ENCODE measurements at regions not wholly inside any gene's neighbourhood (a gene's known extent, or its start where the extent isn't known, plus 50 kb on each side); places are given as distances from the start of the nearest gene placed in this dataset.

DNA sequence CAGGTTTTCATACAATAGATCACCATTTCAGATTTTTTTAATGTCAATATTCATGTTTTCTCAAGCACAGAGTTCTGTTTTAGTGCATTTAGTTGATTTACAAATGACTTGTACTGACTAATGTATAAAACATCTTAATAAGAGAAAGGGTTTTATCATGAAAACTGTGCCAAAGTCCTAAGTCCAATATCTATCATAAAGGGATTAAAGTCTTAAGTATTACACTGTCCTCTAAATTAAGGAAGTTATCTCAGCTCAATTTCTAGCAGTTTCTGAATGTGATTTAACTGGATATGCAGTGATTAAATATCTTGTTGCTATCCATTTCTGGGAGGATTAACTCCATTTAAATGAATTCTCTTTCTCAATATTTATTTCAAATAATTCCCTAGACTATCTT, 381.1 kb upstream of the CNTN4 start:
- no peak overlapping the region for H3K27ac ChIP-seq (ENCODE audit: low read depth in 1 of 2, low read length in 2 of 2)
- H3K27me3 ChIP-seq (ENCODE audit: control insufficient read depth in 1 of 2, insufficient read depth in 2 of 2, low read length in 2 of 2) = no peaks in the 10 kb centered on the region
- CTCF ChIA-PET = no interaction called here
- TF ChIP-seq, protein P1, sequence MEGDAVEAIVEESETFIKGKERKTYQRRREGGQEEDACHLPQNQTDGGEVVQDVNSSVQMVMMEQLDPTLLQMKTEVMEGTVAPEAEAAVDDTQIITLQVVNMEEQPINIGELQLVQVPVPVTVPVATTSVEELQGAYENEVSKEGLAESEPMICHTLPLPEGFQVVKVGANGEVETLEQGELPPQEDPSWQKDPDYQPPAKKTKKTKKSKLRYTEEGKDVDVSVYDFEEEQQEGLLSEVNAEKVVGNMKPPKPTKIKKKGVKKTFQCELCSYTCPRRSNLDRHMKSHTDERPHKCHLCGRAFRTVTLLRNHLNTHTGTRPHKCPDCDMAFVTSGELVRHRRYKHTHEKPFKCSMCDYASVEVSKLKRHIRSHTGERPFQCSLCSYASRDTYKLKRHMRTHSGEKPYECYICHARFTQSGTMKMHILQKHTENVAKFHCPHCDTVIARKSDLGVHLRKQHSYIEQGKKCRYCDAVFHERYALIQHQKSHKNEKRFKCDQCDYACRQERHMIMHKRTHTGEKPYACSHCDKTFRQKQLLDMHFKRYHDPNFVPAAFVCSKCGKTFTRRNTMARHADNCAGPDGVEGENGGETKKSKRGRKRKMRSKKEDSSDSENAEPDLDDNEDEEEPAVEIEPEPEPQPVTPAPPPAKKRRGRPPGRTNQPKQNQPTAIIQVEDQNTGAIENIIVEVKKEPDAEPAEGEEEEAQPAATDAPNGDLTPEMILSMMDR (IDR thresholded peaks at IDR 0.05) = no peak
- no peaks in the 10 kb centered on the region for H3K36me3 Mint-ChIP-seq (ENCODE audit: low read depth)
- intact Hi-C loops (cut with DNase I, micrococcal nuclease) = no loop called here
- POLR2A ChIA-PET = no interaction called here
- H3K36me3 ChIP-seq (ENCODE audit: insufficient read depth, low read length) = no peaks in the 10 kb centered on the region
- no peaks in the 10 kb centered on the region for H3K27me3 Mint-ChIP-seq
- no peaks in the 10 kb centered on the region for H3K4me1 Mint-ChIP-seq (ENCODE audit: low read depth)
- no peak for DNase-seq
- peaks cover 0 to 4% of the 10 kb centered on the region in 2 experiments for H3K9me3 ChIP-seq (ENCODE audit: control insufficient read depth in 1 of 2, insufficient read depth in 1 of 2, low read length in 2 of 2)
- H3K4me3 ChIP-seq (ENCODE audit: low read length) = no peak overlapping the region
- H3K9me3 Mint-ChIP-seq = peaks cover 5% of the 10 kb centered on the region
- ATAC-seq (ENCODE audit: poor library complexity) = no peak
- H3K4me1 ChIP-seq (ENCODE audit: insufficient read depth, low read length) = no peaks in the 10 kb centered on the region
- no peak overlapping the region for H3K4me3 Mint-ChIP-seq
- no peak overlapping the region for H3K27ac Mint-ChIP-seq

DNA sequence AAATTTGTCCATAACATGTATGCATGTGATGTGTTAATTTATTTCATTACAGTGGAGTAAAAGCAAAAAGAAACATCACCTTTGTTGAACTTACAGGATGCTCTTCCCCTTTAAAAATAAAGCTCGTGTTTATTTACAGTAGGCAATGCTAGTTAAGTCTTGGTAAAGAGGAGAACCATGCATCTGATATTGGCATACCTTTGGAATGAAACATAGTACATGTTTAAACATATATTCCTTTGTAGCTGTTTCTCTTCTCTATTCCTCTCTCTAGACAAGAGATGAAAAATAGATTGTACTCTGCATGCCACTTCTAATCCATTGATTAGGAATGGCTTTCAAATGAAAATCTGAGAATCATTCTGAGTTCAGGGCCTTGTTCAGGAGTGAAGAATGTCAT, 374.9 kb upstream of the CNTN4 start:
- Histone ChIP-seq H3K4me1 (ENCODE audit: insufficient read depth, low read length) (no peaks in the 10 kb centered on the region), H3K27ac (ENCODE audit: low read depth in 1 of 2, low read length in 2 of 2) (no peak overlapping the region), H3K9me3 (ENCODE audit: control insufficient read depth in 1 of 2, insufficient read depth in 1 of 2, low read length in 2 of 2) (no peaks in the 10 kb centered on the region), H3K27me3 (ENCODE audit: control insufficient read depth in 1 of 2, insufficient read depth in 2 of 2, low read length in 2 of 2) (no peaks in the 10 kb centered on the region), H3K36me3 (ENCODE audit: insufficient read depth, low read length) (no peaks in the 10 kb centered on the region), H3K4me3 (ENCODE audit: low read length) (no peak overlapping the region)
- TF ChIP-seq, protein P1 (IDR thresholded peaks at IDR 0.05) = no peak
- H3K4me3 Mint-ChIP-seq = no peak overlapping the region
- no peak for ATAC-seq (ENCODE audit: poor library complexity)
- H3K27ac Mint-ChIP-seq = no peak overlapping the region
- H3K4me1 Mint-ChIP-seq (ENCODE audit: low read depth) = no peaks in the 10 kb centered on the region
- POLR2A ChIA-PET = no interaction called here
- no peaks in the 10 kb centered on the region for H3K27me3 Mint-ChIP-seq
- CTCF ChIA-PET = no interaction called here
- intact Hi-C loops (cut with DNase I, micrococcal nuclease) = no loop called here
- H3K9me3 Mint-ChIP-seq = peaks cover 8% of the 10 kb centered on the region
- DNase-seq = no peak
- no peaks in the 10 kb centered on the region for H3K36me3 Mint-ChIP-seq (ENCODE audit: low read depth)

DNA sequence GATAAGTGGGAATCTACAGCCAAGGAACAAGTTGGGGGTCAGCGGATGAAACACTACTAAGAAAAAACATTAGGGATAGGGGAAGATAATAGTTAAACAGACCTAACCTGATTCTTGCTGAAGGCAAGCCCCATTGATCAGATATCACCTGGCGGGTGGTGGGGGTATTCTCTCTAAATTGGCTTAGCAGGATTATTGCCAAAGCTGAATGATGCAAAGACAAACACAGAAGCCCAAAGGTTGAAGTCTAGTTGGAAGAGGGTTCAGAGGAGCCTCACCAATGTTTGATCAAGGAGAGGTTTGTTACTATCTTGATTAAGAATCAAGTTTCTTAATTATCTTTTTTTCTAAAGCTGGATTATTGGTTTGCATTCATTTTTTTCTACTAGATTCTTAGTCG, 371.9 kb upstream of the CNTN4 start:
- Mint-ChIP-seq H3K9me3 (peaks cover 8% of the 10 kb centered on the region), H3K27me3 (no peaks in the 10 kb centered on the region), H3K27ac (no peak overlapping the region), H3K36me3 (ENCODE audit: low read depth) (no peaks in the 10 kb centered on the region), H3K4me3 (no peak overlapping the region), H3K4me1 (ENCODE audit: low read depth) (no peaks in the 10 kb centered on the region)
- Histone ChIP-seq H3K27me3 (ENCODE audit: control insufficient read depth in 1 of 2, insufficient read depth in 2 of 2, low read length in 2 of 2) (no peaks in the 10 kb centered on the region), H3K4me3 (ENCODE audit: low read length) (no peak overlapping the region), H3K36me3 (ENCODE audit: insufficient read depth, low read length) (no peaks in the 10 kb centered on the region), H3K4me1 (ENCODE audit: insufficient read depth, low read length) (no peaks in the 10 kb centered on the region), H3K27ac (ENCODE audit: low read depth in 1 of 2, low read length in 2 of 2) (no peak overlapping the region), H3K9me3 (ENCODE audit: control insufficient read depth in 1 of 2, insufficient read depth in 1 of 2, low read length in 2 of 2) (no peaks in the 10 kb centered on the region)
- ChIA-PET POLR2A (no interaction called here), CTCF (no interaction called here)
- ATAC-seq (ENCODE audit: poor library complexity) (no peak), DNase-seq (no peak)
- intact Hi-C loops (cut with DNase I, micrococcal nuclease) = no loop called here
- TF ChIP-seq, protein P1 (IDR thresholded peaks at IDR 0.05) = no peak

All from CD4-positive, alpha-beta T cell (primary cell).